Motor neuron (in vitro differentiated cells): ENCODE measurements at regions not wholly inside any gene's neighbourhood (a gene's known extent, or its start where the extent isn't known, plus 50 kb on each side); places are given as distances from the start of the nearest gene placed in this dataset.

Experiments
- ATAC-seq, 8 experiments: fragments of 200-7000 bp; cut with Tn5 transposase; replicated peaks in 6 of 8; 2 replicates each; pipeline ENCODE4 v1.8.0; 2021; ENCODE audit warnings: mild to moderate bottlenecking in 8 of 8, moderate library complexity in 8 of 8
- H3K27ac ChIP-seq, 2 donors: fragments of 250-450 bp; sonication (Bioruptor Pico); 2 replicates each; pipeline ENCODE4 v1.9.0; 2021; ENCODE audit warnings: antibody characterized with exemption in 2 of 2, mild to moderate bottlenecking in 2 of 2, moderate library complexity in 1 of 2
- H3K4me1 ChIP-seq, 2 donors: fragments of 250-450 bp; sonication (Bioruptor Pico); replicated peaks in 1 of 2; 2 replicates each; pipeline ENCODE4 v1.6.1; 2021; ENCODE audit warnings: antibody characterized with exemption in 2 of 2, mild to moderate bottlenecking in 2 of 2, moderate library complexity in 1 of 2
- H3K4me3 ChIP-seq, 5 donors: fragments of 250-450 bp; sonication (Bioruptor Pico); 2 replicates each; pipeline ENCODE4 v1.9.0; 2021; ENCODE audit warnings: antibody characterized with exemption in 5 of 5, mild to moderate bottlenecking in 5 of 5, moderate library complexity in 4 of 5
- WGBS, 10 experiments: fragments of 450-650 bp; shearing (Covaris generic); methylation state at CpG; one replicate each; pipeline ENCODE4 v1.0.0; 2022; 5-methylcytosine and 5-hydroxymethylcytosine counted together
- in situ Hi-C, 9 experiments: fragments of 400-800 bp; cut with MboI; loops; one replicate each; pipeline ENCODE4 v1.15.0; 2021; ENCODE audit warnings: low sequenced_read_pairs in 9 of 9, low pct_unique_long_range_greater_than_20kb in 2 of 9; ENCODE audit not compliant: unreplicated experiment in 9 of 9

DNA sequence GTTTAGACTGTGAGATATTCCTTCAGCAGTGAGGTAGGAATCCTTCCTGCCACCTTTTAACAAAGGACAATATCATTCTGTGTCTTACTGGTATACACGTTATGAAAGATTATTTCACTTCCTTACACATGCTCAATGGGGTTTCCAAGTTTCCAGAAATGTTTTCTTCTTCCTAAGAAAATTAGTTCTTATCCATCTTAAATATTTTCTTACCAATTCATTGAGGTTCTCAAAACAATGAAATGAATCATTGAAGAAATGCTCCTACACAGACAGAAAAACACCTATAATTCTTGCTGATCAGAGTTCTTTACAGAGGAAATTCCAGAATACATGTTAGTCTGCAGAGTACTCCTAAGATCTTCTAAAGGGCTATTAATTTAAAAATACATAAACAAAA, 51.4 kb upstream of the SEC61G start:
- ATAC-seq = no peak
- WGBS, 10 experiments = 38 to 100% (median 83%) methylated on average over 1 of the region's 1 CpG; no CpG with 5 or more reads in 2 of the 10 experiments
- Histone ChIP-seq H3K27ac (no peak overlapping the region), H3K4me1 (no peaks in the 10 kb centered on the region), H3K4me3 (no peak overlapping the region)
- in situ Hi-C loops = no loop called here

DNA sequence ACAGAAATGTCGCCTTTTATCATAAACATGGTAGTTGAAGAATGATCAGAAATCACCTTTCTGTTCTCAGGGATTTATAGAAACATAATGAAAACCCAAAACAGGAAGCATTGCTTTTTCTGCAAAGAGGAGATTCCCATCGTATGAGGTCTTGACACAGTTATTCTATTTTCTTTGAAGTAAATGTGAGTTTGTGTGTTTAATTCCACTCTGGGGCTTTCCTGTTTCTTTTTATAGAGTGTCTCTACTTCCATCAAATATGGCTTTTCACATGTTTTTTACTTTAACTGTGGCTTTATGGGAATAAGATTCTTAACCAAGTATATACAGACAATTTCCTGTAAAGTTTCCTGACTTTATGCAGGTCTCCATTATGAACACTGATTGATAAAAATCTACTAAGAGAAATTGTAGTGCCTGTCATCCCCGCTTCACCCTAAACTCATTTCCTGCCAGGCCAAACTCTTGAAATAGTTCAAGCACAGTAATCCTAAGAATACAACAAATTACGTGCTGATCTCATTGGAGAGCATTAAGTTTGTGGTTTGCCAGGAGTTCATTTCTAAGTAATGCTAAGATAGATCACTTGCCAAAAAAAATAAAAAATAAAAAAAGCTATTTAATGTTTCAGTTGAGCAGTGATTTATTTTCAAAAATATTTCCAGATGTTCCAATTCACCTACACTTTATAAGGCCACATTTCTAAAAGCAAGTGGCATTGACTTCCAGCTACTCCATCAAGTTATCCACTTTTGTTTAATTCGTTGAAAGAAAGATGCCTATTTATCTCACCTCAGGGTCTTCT, 52.2 kb upstream of the SEC61G start:
- in situ Hi-C loops = no loop called here
- no peak for ATAC-seq
- Histone ChIP-seq H3K4me1 (no peaks in the 10 kb centered on the region), H3K4me3 (no peak overlapping the region), H3K27ac (no peak overlapping the region)
- 56 to 100% (median 85%) methylated on average over 1 to 5 of the region's 5 CpGs for WGBS, 10 experiments

DNA sequence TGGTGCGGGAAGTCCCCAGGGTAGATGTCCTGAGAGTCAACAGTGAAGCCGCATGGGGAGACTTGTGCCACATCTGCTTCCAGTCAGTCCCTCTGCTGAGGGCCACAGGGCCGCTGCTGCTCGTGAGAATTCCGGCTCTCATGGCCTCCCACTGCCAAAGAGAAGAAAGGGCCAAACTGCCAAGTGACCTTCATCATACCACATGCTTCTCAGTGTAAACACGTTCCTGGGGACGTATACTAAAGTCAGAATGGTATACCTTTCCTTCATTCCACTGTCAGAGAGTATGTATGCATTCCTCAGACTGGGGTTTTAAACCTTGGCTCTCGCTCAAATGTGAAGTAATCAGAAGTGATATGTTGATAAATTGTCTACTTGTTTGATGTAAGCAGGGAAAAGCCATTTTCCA, 52.8 kb upstream of the SEC61G start:
- in situ Hi-C loops = no loop called here
- no peak for ATAC-seq
- Histone ChIP-seq H3K27ac (no peak overlapping the region), H3K4me3 (no peak overlapping the region), H3K4me1 (no peaks in the 10 kb centered on the region)
- WGBS, 10 experiments = 37 to 100% (median 82%) methylated on average over 1 to 6 of the region's 8 CpGs; no CpG with 5 or more reads in 2 of the 10 experiments

DNA sequence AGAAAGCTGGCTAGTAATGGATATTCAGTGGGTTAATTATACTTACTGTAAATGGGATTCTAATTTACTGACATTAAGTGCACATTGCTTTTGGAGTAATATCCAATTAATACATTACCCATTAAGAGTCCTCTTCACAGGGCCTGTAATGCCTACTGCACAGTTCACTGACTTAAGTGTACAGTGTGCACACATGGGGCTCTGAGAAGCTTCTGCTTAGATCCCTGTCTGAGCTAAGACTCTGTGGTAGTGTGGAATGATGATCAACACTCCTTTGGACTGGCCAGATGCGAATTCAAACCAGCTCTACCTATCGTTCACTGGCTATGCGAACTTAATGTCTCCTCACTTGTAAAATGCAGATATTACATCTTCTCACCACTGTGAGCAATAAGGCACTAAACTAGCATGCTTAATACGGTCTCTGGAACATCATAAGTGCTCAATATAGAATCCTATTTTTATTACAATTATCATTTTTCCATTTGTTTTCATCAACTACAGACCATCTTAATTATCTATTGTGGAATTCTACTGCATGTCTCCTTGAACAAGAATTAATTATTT, 53.8 kb upstream of the SEC61G start:
- Histone ChIP-seq H3K4me3 (no peak overlapping the region), H3K4me1 (no peaks in the 10 kb centered on the region), H3K27ac (no peak overlapping the region)
- in situ Hi-C loops = no loop called here
- 20 to 100% (median 63%) methylated on average over 1 to 4 of the region's 4 CpGs; no CpG with 5 or more reads in 1 of the 10 experiments for WGBS, 10 experiments
- ATAC-seq = peak in 3 of 8 experiments; percentile 53 to 65 (median 54)

DNA sequence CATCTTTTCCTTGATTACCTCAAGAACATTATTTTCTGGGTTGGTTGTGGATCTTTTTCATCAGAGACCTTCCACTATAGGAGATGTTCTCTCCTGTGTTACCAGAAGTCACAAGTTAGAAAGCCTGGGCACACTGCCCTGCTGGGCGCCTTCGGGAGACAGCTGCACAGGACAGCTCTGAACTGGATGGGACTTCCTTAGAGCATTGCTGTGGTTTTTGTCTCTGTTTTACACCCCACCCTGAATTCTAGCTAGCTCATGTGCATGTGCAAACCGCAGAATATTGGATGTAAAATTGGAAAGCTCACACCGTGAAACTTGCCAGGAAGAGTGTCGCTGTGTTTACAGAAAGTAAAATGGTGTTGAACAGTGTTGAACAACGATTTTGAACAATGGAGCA, 54.4 kb upstream of the SEC61G start:
- Histone ChIP-seq H3K4me1 (no peaks in the 10 kb centered on the region), H3K4me3 (no peak overlapping the region), H3K27ac (no peak overlapping the region)
- in situ Hi-C loops = no loop called here
- ATAC-seq = peak in 3 of 8 experiments; percentile 97 to 98 (median 97)
- WGBS, 10 experiments = 0 to 88% (median 77%) methylated on average over 1 to 6 of the region's 6 CpGs

GRCh38 chr7:54814401-54814800, 55.4 kb upstream of the SEC61G start:
- H3K27ac ChIP-seq = no peak overlapping the region
- in situ Hi-C loops = no loop called here
- H3K4me1 ChIP-seq = no peaks in the 10 kb centered on the region
- no peak overlapping the region for H3K4me3 ChIP-seq
- WGBS, 10 experiments = 20 to 93% (median 61%) methylated on average over 1 to 5 of the region's 5 CpGs; no CpG with 5 or more reads in 1 of the 10 experiments
- ATAC-seq = no peak

- in situ Hi-C loops = no loop called here
Observed at GRCh38 chr7:54817152-54817551, 58.1 kb upstream of the SEC61G start.

DNA sequence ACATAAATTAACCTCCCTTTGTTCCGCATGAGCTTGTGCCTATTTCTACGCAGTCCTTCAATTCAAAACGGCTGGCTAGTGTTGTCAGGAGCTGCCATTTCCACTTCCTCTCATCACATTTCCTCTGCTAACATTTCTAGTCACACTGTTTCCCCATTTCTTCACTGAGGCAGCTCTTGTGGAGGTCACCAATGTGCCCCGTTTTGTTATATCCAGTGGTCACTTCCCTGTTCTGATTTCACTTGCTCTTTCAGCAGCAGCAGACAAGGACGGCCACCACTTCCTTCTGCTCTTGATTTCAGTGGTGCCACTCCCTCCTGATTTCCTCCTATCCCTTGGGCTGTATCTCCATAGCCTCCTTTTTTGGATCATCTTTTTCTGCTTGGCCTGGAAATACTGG, 64.8 kb upstream of the SEC61G start:
- WGBS, 10 experiments = 27 to 100% (median 78%) methylated on average over 1 to 5 of the region's 5 CpGs
- ATAC-seq = peak in 1 of 8 experiments; percentile 39
- H3K4me1 ChIP-seq = no peaks in the 10 kb centered on the region
- no peak overlapping the region for H3K4me3 ChIP-seq
- no peak overlapping the region for H3K27ac ChIP-seq
- in situ Hi-C loops = no loop called here

More at GRCh38 chr7:54817152-54817551, 58.1 kb upstream of the SEC61G start:
- H3K27ac ChIP-seq = no peak overlapping the region
- 40 to 90% (median 76%) methylated on average over 1 to 5 of the region's 5 CpGs for WGBS, 10 experiments
- ATAC-seq = no peak
- no peak overlapping the region for H3K4me3 ChIP-seq
- no peaks in the 10 kb centered on the region for H3K4me1 ChIP-seq

GRCh38 chr7:54824655-54825054, 65.6 kb upstream of the SEC61G start:
- no peak overlapping the region for H3K27ac ChIP-seq
- H3K4me3 ChIP-seq = no peak overlapping the region
- H3K4me1 ChIP-seq = no peaks in the 10 kb centered on the region
- no peak for ATAC-seq
- in situ Hi-C loops = no loop called here
- 71 to 100% (median 100%) methylated on average over 1 of the region's 1 CpG; no CpG with 5 or more reads in 3 of the 10 experiments for WGBS, 10 experiments

GRCh38 chr7:54825368-54825767, 66.4 kb upstream of the SEC61G start:
- 41 to 100% (median 83%) methylated on average over 1 to 3 of the region's 3 CpGs; no CpG with 5 or more reads in 1 of the 10 experiments for WGBS, 10 experiments
- in situ Hi-C loops = no loop called here
- Histone ChIP-seq H3K4me1 (no peaks in the 10 kb centered on the region), H3K27ac (no peak overlapping the region), H3K4me3 (no peak overlapping the region)
- ATAC-seq = no peak

GRCh38 chr7:54827734-54828133, 68.7 kb upstream of the SEC61G start:
- in situ Hi-C loops = no loop called here
- no peak overlapping the region for H3K27ac ChIP-seq
- ATAC-seq = no peak
- WGBS, 10 experiments = 42 to 100% (median 89%) methylated on average over 2 to 4 of the region's 4 CpGs; no CpG with 5 or more reads in 1 of the 10 experiments
- no peak overlapping the region for H3K4me3 ChIP-seq
- H3K4me1 ChIP-seq = no peaks in the 10 kb centered on the region

GRCh38 chr7:54831046-54831643, 72.1 kb upstream of the SEC61G start:
- no peak overlapping the region for H3K4me3 ChIP-seq
- no peak overlapping the region for H3K27ac ChIP-seq
- WGBS, 10 experiments = 36 to 100% (median 91%) methylated on average over 1 to 4 of the region's 4 CpGs; no CpG with 5 or more reads in 1 of the 10 experiments
- H3K4me1 ChIP-seq = no peaks in the 10 kb centered on the region
- in situ Hi-C loops = no loop called here
- ATAC-seq = no peak

- Histone ChIP-seq H3K4me1 (no peaks in the 10 kb centered on the region), H3K4me3 (no peak overlapping the region), H3K27ac (no peak overlapping the region)
- no peak for ATAC-seq
- in situ Hi-C loops = no loop called here
- WGBS, 10 experiments = 56 to 92% (median 81%) methylated on average over 1 to 7 of the region's 7 CpGs
Observed at GRCh38 chr7:54831644-54832095, 72.7 kb upstream of the SEC61G start.
